ENCODE measurements at regions not wholly inside any gene's neighbourhood (a gene's known extent, or its start where the extent isn't known, plus 50 kb on each side); places are given as distances from the start of the nearest gene placed in this dataset.
A peak's percentile ranks its signal among the peaks of the same experiment; 100 is the strongest.

- no peak for DNase-seq (ENCODE audit: extremely low read depth, low read depth)
Measured at GRCh38 chr6:90989763-90990162, 402.9 kb upstream of the MAP3K7 start.

GRCh38 chr6:90984066-90984465, 397.2 kb upstream of the MAP3K7 start:
- DNase-seq (ENCODE audit: extremely low read depth, low read depth) = no peak

GRCh38 chr6:90983462-90983861, 396.6 kb upstream of the MAP3K7 start:
- no peak for DNase-seq (ENCODE audit: extremely low read depth, low read depth)

- no peak for DNase-seq (ENCODE audit: extremely low read depth, low read depth)
Measured at GRCh38 chr6:90982581-90982980, 395.7 kb upstream of the MAP3K7 start.

GRCh38 chr6:90982051-90982450, 395.2 kb upstream of the MAP3K7 start:
- DNase-seq (ENCODE audit: extremely low read depth, low read depth) = no peak

- DNase-seq (ENCODE audit: extremely low read depth, low read depth) = no peak
Measured at GRCh38 chr6:90978046-90978445, 391.2 kb upstream of the MAP3K7 start.

GRCh38 chr6:90977513-90977912, 390.6 kb upstream of the MAP3K7 start:
- no peak for DNase-seq (ENCODE audit: extremely low read depth, low read depth)

GRCh38 chr6:90976341-90976740, 389.5 kb upstream of the MAP3K7 start:
- no peak for DNase-seq (ENCODE audit: extremely low read depth, low read depth)

GRCh38 chr6:90975741-90976140, 388.9 kb upstream of the MAP3K7 start:
- DNase-seq (ENCODE audit: extremely low read depth, low read depth) = no peak

GRCh38 chr6:90973188-90973587, 386.3 kb upstream of the MAP3K7 start:
- no peak for DNase-seq (ENCODE audit: extremely low read depth, low read depth)

GRCh38 chr6:90970672-90971071, 383.8 kb upstream of the MAP3K7 start:
- no peak for DNase-seq (ENCODE audit: extremely low read depth, low read depth)

- no peak for DNase-seq (ENCODE audit: extremely low read depth, low read depth)
Measured at GRCh38 chr6:90967471-90967870, 380.6 kb upstream of the MAP3K7 start.

- DNase-seq (ENCODE audit: extremely low read depth, low read depth) = no peak
Measured at GRCh38 chr6:90960324-90960723, 373.5 kb upstream of the MAP3K7 start.

GRCh38 chr6:90955246-90955645, 368.4 kb upstream of the MAP3K7 start:
- no peak for DNase-seq (ENCODE audit: extremely low read depth, low read depth)

GRCh38 chr6:90953405-90954161, 366.7 kb upstream of the MAP3K7 start:
- no peak for DNase-seq (ENCODE audit: extremely low read depth, low read depth)

GRCh38 chr6:90952176-90952575, 365.3 kb upstream of the MAP3K7 start:
- no peak for DNase-seq (ENCODE audit: extremely low read depth, low read depth)

GRCh38 chr6:90948540-90948939, 361.7 kb upstream of the MAP3K7 start:
- DNase-seq (ENCODE audit: extremely low read depth, low read depth) = no peak

- no peak for DNase-seq (ENCODE audit: extremely low read depth, low read depth)
Measured at GRCh38 chr6:90947184-90948064, 360.6 kb upstream of the MAP3K7 start.

- DNase-seq (ENCODE audit: extremely low read depth, low read depth) = no peak
Measured at GRCh38 chr6:90941885-90942284, 355.0 kb upstream of the MAP3K7 start.

GRCh38 chr6:90940812-90941481, 354.1 kb upstream of the MAP3K7 start:
- DNase-seq (ENCODE audit: extremely low read depth, low read depth) = peak; percentile 51

GRCh38 chr6:90939906-90940305, 353.0 kb upstream of the MAP3K7 start:
- DNase-seq (ENCODE audit: extremely low read depth, low read depth) = no peak
